ENCODE measurements at regions not wholly inside any gene's neighbourhood (a gene's known extent, or its start where the extent isn't known, plus 50 kb on each side); places are given as distances from the start of the nearest gene placed in this dataset.

DNA sequence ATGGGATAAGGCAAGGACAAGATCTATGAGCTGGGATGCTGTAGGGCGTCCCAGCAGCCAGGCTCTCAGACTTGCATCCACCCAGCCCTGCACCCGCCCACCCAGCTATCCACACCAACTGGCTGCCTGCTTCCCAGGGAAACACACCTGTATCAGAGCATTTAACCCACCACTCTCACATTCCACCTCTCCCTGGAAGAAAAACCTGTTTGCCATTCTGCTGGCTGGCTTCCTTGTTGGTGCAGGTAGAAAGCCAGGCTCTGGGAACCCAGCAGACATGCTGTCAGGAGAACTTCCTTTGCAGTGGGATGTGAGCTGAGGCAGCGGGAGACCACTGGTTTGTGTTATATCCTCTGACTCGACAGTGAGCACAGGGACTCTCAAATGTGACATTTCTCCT lies 67.0 kb downstream of the FAM241B start:
- TF ChIP-seq, protein P1, sequence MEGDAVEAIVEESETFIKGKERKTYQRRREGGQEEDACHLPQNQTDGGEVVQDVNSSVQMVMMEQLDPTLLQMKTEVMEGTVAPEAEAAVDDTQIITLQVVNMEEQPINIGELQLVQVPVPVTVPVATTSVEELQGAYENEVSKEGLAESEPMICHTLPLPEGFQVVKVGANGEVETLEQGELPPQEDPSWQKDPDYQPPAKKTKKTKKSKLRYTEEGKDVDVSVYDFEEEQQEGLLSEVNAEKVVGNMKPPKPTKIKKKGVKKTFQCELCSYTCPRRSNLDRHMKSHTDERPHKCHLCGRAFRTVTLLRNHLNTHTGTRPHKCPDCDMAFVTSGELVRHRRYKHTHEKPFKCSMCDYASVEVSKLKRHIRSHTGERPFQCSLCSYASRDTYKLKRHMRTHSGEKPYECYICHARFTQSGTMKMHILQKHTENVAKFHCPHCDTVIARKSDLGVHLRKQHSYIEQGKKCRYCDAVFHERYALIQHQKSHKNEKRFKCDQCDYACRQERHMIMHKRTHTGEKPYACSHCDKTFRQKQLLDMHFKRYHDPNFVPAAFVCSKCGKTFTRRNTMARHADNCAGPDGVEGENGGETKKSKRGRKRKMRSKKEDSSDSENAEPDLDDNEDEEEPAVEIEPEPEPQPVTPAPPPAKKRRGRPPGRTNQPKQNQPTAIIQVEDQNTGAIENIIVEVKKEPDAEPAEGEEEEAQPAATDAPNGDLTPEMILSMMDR (IDR thresholded peaks at IDR 0.05) = no peak
- TF ChIP-seq EZH2 (IDR thresholded peaks at IDR 0.05; ENCODE audit: borderline replicate concordance, insufficient read depth, low read depth, low read length, poor library complexity, severe bottlenecking) = no peak
